GM13976 (cell line): ENCODE measurements at regions not wholly inside any gene's neighbourhood (a gene's known extent, or its start where the extent isn't known, plus 50 kb on each side); places are given as distances from the start of the nearest gene placed in this dataset.

Experiments
- DNase-seq: peaks from one replicate; pipeline ENCODE4 v3.0.0; 2012; ENCODE audit warnings: low spot score
- in situ Hi-C: fragments of 300-500 bp; cut with MboI; formaldehyde crosslinking; loops from one replicate; pipeline ENCODE4 v1.12.0; 2022; ENCODE audit warnings: low sequenced_read_pairs, mixed read lengths, inconsistent platforms; ENCODE audit not compliant: unreplicated experiment
- TF ChIP-seq, protein P1 (sequence below): IDR thresholded peaks from 2 replicates; pipeline ENCODE4 v1.5.1; 2012; ENCODE audit warnings: borderline replicate concordance, mild to moderate bottlenecking; ENCODE audit not compliant: insufficient read depth; ENCODE audit errors: extremely low read depth, missing control alignments, control extremely low read depth

- TF ChIP-seq, protein P1, sequence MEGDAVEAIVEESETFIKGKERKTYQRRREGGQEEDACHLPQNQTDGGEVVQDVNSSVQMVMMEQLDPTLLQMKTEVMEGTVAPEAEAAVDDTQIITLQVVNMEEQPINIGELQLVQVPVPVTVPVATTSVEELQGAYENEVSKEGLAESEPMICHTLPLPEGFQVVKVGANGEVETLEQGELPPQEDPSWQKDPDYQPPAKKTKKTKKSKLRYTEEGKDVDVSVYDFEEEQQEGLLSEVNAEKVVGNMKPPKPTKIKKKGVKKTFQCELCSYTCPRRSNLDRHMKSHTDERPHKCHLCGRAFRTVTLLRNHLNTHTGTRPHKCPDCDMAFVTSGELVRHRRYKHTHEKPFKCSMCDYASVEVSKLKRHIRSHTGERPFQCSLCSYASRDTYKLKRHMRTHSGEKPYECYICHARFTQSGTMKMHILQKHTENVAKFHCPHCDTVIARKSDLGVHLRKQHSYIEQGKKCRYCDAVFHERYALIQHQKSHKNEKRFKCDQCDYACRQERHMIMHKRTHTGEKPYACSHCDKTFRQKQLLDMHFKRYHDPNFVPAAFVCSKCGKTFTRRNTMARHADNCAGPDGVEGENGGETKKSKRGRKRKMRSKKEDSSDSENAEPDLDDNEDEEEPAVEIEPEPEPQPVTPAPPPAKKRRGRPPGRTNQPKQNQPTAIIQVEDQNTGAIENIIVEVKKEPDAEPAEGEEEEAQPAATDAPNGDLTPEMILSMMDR: no peak
- in situ Hi-C loops: no loop called here
- DNase-seq: no peak
Observed at GRCh38 chr11:41775296-41775695, 315.8 kb upstream of the LRRC4C start.

GRCh38 chr11:41779401-41779960 is 320.0 kb upstream of the LRRC4C start:
- DNase-seq: no peak
- in situ Hi-C loops: no loop called here
- TF ChIP-seq, protein P1: no peak

- DNase-seq: no peak
- in situ Hi-C loops: no loop called here
- TF ChIP-seq, protein P1: no peak
Observed at GRCh38 chr11:41781441-41781840, 322.0 kb upstream of the LRRC4C start.

- no peak for DNase-seq
- TF ChIP-seq, protein P1: no peak
- in situ Hi-C loops: no loop called here
Observed at GRCh38 chr11:41784513-41785335, 325.3 kb upstream of the LRRC4C start.

DNA sequence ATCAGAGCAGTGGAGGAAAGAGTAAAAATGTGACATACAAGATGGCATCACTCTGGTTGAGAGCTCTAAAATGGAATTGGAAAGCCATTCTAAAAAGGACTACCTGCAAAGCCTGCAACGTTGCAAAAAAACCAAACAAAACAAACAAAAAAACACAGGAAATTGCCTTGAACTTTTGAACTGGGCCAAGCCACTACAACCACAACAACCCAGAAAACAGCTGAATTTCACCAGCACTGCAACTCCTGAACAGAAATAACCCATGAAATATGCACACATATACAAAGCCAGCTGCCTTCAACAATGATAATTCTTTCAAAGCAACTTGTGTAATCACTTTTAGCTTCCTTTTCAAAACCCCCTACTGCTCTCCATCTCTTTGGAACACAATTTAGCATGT is 326.6 kb upstream of the LRRC4C start:
- DNase-seq: no peak
- TF ChIP-seq, protein P1: no peak
- in situ Hi-C loops: no loop called here

DNA sequence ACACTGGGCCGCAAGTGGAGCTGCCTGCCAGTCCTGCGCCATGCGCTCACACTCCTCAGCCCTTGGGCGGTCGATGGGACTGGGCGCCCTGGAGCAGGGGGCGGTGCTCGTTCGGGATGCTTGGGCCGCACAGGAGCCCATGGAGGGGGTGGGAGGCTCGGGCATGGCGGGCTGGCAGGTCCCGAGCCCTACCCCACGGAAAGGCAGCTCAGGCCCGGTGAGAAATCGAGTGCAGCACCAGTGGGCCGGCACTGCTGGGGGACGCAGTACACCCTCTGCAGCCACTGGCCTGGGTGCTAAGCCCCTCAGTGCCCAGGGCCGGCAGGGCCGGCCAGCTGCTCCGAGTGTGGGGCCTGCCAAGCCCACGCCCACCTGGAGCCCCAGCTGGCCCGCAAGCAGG is 328.7 kb upstream of the LRRC4C start:
- no peak for DNase-seq
- in situ Hi-C loops: no loop called here
- TF ChIP-seq, protein P1: no peak
